Panc1 (cell line): ENCODE measurements at regions not wholly inside any gene's neighbourhood (a gene's known extent, or its start where the extent isn't known, plus 50 kb on each side); places are given as distances from the start of the nearest gene placed in this dataset.

Source experiments
- ATAC-seq: fragments of 200-7000 bp; cut with Tn5 transposase; 2 replicates; pipeline ENCODE4 v1.9.1; 2020; ENCODE audit warnings: mild to moderate bottlenecking, moderate library complexity
- BruUV-seq: library from RNA; stranded (reverse); fragments of 400-500 nt; replicated peaks from 2 replicates; lab custom pipeline; 2021; lab: Mats Ljungman, UMichigan
- CTCF ChIA-PET: fragments of 300-600 bp; sonication (Branson Sonifier 250); formaldehyde crosslinking; loops from one replicate; lab custom pipeline; 2022; ENCODE audit warnings: antibody characterized with exemption; lab: Charles Lee
- POLR2A ChIA-PET: fragments of 300-600 bp; sonication (Branson Sonifier 250); formaldehyde crosslinking; loops from one replicate; lab custom pipeline; 2022; ENCODE audit warnings: antibody characterized with exemption; lab: Charles Lee
- DNase-seq: peaks from one replicate; pipeline ENCODE4 v3.0.0-alpha.2; 2010; ENCODE audit warnings: low read depth, low spot score
- H3K27ac ChIP-seq: 2 replicates; pipeline ENCODE4 v1.5.1; 2011; ENCODE audit warnings: mild to moderate bottlenecking, low read length, inconsistent platforms
- H3K27me3 ChIP-seq: fragments of 200-500 bp; sonication (Bioruptor generic); 2 replicates; pipeline ENCODE4 v1.6.0; 2014; ENCODE audit warnings: low read length, inconsistent platforms; ENCODE audit not compliant: control insufficient read depth, insufficient read depth
- H3K36me3 ChIP-seq: fragments of 200-500 bp; sonication (Bioruptor generic); 2 replicates; pipeline ENCODE4 v1.5.1; 2014; ENCODE audit warnings: inconsistent platforms, mild to moderate bottlenecking, low read length, moderate library complexity; ENCODE audit not compliant: control insufficient read depth, insufficient read depth
- H3K4me1 ChIP-seq: 2 replicates; pipeline ENCODE4 v1.5.1; 2011; ENCODE audit warnings: inconsistent platforms, mild to moderate bottlenecking, low read length, moderate library complexity; ENCODE audit not compliant: control insufficient read depth, insufficient read depth
- H3K4me3 ChIP-seq, 2 experiments: 2 replicates each; pipeline ENCODE4 v1.5.1; 2011 to 2012; ENCODE audit warnings: low read depth in 2 of 2, low read length in 2 of 2, mild to moderate bottlenecking in 2 of 2, inconsistent platforms in 1 of 2, moderate library complexity in 1 of 2
- H3K9me3 ChIP-seq: fragments of 200-500 bp; sonication (Bioruptor generic); 2 replicates; pipeline ENCODE4 v1.5.1; 2014; ENCODE audit warnings: low read depth, mild to moderate bottlenecking, inconsistent platforms, low read length, moderate library complexity; ENCODE audit not compliant: control insufficient read depth, insufficient read depth
- POLR2AphosphoS5 ChIP-seq: IDR thresholded peaks from 2 replicates; pipeline ENCODE4 v1.6.1; 2012; ENCODE audit warnings: mild to moderate bottlenecking, low read depth, low read length, moderate library complexity
- SIN3A ChIP-seq: IDR thresholded peaks from 2 replicates; pipeline ENCODE4 v1.6.1; 2012; ENCODE audit warnings: low read depth, mild to moderate bottlenecking, low read length, moderate library complexity, borderline replicate concordance; ENCODE audit not compliant: insufficient read depth
- TCF7L2 ChIP-seq: IDR thresholded peaks from 2 replicates; pipeline ENCODE4 v1.6.1; 2011; ENCODE audit warnings: mild to moderate bottlenecking, low read depth, low read length, inconsistent platforms
- in situ Hi-C: cut with HindIII; loops from 2 replicates; pipeline ENCODE4 v1.10.0; 2016; ENCODE audit warnings: low sequenced_read_pairs, low pct_unique_long_range_greater_than_20kb
- intact Hi-C: fragments of 100-400 bp; cut with micrococcal nuclease; formaldehyde crosslinking; loops from one replicate; pipeline ENCODE4 v1.10.0; 2022; ENCODE audit not compliant: unreplicated experiment
- TF ChIP-seq, protein P1 (sequence below), 2 experiments: IDR thresholded peaks; 2 replicates each; pipeline ENCODE4 v1.6.1; 2011 to 2012; ENCODE audit warnings: low read depth in 2 of 2, control low read depth in 1 of 2, low read length in 1 of 2, mild to moderate bottlenecking in 1 of 2, moderate library complexity in 1 of 2; ENCODE audit not compliant: insufficient read depth in 1 of 2
- TF ChIP-seq, protein P2 (sequence below): fragments of 450-650 bp; IDR thresholded peaks from 2 replicates; pipeline ENCODE4 v1.5.1; 2017; ENCODE audit warnings: mild to moderate bottlenecking

GRCh38 chr6:23224540-23224939, 655.2 kb downstream of the HDGFL1 start:
- H3K27me3 ChIP-seq = no peaks in the 10 kb centered on the region
- no peak overlapping the region for H3K4me3 ChIP-seq
- DNase-seq = no peak
- intact Hi-C loops = no loop called here
- no peaks in the 10 kb centered on the region for H3K4me1 ChIP-seq
- no TSS peak for BruUV-seq
- peaks cover 6% of the 10 kb centered on the region; the same call in 1 of the 2 replicates for H3K9me3 ChIP-seq
- H3K27ac ChIP-seq = no peak overlapping the region
- in situ Hi-C loops = no loop called here
- no peaks in the 10 kb centered on the region for H3K36me3 ChIP-seq
- CTCF ChIA-PET = no interaction called here
- TF ChIP-seq TCF7L2 (no peak), SIN3A (no peak), POLR2AphosphoS5 (no peak)
- TF ChIP-seq, protein P1, sequence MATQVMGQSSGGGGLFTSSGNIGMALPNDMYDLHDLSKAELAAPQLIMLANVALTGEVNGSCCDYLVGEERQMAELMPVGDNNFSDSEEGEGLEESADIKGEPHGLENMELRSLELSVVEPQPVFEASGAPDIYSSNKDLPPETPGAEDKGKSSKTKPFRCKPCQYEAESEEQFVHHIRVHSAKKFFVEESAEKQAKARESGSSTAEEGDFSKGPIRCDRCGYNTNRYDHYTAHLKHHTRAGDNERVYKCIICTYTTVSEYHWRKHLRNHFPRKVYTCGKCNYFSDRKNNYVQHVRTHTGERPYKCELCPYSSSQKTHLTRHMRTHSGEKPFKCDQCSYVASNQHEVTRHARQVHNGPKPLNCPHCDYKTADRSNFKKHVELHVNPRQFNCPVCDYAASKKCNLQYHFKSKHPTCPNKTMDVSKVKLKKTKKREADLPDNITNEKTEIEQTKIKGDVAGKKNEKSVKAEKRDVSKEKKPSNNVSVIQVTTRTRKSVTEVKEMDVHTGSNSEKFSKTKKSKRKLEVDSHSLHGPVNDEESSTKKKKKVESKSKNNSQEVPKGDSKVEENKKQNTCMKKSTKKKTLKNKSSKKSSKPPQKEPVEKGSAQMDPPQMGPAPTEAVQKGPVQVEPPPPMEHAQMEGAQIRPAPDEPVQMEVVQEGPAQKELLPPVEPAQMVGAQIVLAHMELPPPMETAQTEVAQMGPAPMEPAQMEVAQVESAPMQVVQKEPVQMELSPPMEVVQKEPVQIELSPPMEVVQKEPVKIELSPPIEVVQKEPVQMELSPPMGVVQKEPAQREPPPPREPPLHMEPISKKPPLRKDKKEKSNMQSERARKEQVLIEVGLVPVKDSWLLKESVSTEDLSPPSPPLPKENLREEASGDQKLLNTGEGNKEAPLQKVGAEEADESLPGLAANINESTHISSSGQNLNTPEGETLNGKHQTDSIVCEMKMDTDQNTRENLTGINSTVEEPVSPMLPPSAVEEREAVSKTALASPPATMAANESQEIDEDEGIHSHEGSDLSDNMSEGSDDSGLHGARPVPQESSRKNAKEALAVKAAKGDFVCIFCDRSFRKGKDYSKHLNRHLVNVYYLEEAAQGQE (IDR thresholded peaks at IDR 0.05; ENCODE audit: insufficient read depth in 1 of 2, low read depth in 2 of 2, low read length in 1 of 2) = no peak
- TF ChIP-seq, protein P2, sequence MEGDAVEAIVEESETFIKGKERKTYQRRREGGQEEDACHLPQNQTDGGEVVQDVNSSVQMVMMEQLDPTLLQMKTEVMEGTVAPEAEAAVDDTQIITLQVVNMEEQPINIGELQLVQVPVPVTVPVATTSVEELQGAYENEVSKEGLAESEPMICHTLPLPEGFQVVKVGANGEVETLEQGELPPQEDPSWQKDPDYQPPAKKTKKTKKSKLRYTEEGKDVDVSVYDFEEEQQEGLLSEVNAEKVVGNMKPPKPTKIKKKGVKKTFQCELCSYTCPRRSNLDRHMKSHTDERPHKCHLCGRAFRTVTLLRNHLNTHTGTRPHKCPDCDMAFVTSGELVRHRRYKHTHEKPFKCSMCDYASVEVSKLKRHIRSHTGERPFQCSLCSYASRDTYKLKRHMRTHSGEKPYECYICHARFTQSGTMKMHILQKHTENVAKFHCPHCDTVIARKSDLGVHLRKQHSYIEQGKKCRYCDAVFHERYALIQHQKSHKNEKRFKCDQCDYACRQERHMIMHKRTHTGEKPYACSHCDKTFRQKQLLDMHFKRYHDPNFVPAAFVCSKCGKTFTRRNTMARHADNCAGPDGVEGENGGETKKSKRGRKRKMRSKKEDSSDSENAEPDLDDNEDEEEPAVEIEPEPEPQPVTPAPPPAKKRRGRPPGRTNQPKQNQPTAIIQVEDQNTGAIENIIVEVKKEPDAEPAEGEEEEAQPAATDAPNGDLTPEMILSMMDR = no peak
- ATAC-seq = no peak
- POLR2A ChIA-PET = no interaction called here

- TF ChIP-seq, protein P1 (IDR thresholded peaks at IDR 0.05; ENCODE audit: insufficient read depth in 1 of 2, low read depth in 2 of 2, low read length in 1 of 2) = no peak
- TF ChIP-seq, protein P2 = no peak
- TF ChIP-seq SIN3A (no peak), TCF7L2 (no peak), POLR2AphosphoS5 (no peak)
- Histone ChIP-seq H3K36me3 (no peaks in the 10 kb centered on the region), H3K4me1 (no peaks in the 10 kb centered on the region), H3K4me3 (no peak overlapping the region), H3K27me3 (no peaks in the 10 kb centered on the region), H3K27ac (no peak overlapping the region), H3K9me3 (no peaks in the 10 kb centered on the region; the same call in 1 of the 2 replicates)
- ChIA-PET POLR2A (no interaction called here), CTCF (no interaction called here)
- in situ Hi-C loops (no loop called here), intact Hi-C loops (no loop called here)
- no TSS peak for BruUV-seq
- no peak for DNase-seq
- no peak for ATAC-seq
Observed at GRCh38 chr6:23228439-23229024, 659.2 kb downstream of the HDGFL1 start.
